DMS153 (cell line): ENCODE measurements at regions not wholly inside any gene's neighbourhood (a gene's known extent, or its start where the extent isn't known, plus 50 kb on each side); places are given as distances from the start of the nearest gene placed in this dataset.
A peak's percentile ranks its signal among the peaks of the same experiment; 100 is the strongest.
"Not testable (repeated sequence)": the region's sequence is repeated elsewhere in the genome, so short reads cannot be mapped to it uniquely, and the experiment has no call there.

Source experiments
- DNase-seq: peaks from one replicate; lab custom pipeline; 2025; lab: John Stamatoyannopoulos, UW

DNA sequence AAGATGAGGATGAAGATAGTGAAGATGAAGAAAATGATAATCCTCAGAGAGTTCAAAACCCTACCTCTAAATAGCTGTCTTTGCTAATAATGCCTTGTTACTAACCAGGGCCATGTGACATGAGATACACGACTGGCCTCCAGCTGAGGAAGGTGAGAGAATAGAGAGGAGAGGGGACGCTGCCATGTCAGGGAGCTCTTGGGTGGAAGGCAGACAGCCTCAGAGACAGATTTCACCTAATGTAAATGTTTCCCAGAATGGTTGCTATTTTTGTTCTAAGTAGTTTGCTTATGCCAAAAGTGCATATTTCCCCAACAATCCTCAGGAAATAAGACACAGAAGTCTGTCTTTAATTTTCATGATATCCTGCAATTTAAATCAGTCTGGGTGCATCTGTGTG is 138.4 kb downstream of the ELOVL4 start:
- DNase-seq, result peak; percentile 39

GRCh38 chr6:79806661-79807060 is 140.7 kb downstream of the ELOVL4 start:
- not testable (repeated sequence) for DNase-seq

GRCh38 chr6:79804732-79805131 is 142.6 kb downstream of the ELOVL4 start:
- no peak for DNase-seq

- no peak for DNase-seq
These were observed 143.4 kb downstream of the ELOVL4 start for GRCh38 chr6:79803917-79804316.

DNA sequence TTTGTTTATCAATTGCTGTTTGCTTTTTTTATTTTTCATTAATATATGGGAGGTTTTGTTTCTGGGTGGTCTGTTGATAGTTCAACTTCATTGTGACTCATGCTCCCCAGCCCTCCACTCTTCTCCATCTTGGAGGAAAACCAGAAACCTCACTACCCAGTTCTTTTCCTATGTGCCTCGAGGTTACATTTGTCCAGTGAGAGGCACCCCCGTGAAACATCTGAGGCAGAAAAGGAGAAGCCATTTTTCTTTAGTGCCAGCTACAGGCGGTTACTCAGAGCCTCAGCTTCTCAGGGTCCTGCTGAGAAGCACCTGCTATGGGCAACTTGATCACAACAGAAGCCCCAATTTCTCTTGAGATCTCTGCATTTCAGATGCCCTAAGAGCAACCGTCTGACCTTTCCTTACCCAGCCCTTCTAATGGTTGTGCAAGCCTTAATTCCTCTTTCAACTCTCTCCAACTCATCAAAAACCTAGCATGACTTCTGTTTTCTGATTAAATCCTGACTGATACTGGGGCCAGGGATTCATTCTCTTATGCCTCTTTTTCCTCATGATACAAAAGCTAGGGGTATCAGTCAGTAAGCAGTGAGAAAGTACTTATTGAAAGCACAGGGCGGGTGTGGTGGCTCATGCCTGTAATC is 144.6 kb downstream of the ELOVL4 start:
- DNase-seq, result no peak

DNA sequence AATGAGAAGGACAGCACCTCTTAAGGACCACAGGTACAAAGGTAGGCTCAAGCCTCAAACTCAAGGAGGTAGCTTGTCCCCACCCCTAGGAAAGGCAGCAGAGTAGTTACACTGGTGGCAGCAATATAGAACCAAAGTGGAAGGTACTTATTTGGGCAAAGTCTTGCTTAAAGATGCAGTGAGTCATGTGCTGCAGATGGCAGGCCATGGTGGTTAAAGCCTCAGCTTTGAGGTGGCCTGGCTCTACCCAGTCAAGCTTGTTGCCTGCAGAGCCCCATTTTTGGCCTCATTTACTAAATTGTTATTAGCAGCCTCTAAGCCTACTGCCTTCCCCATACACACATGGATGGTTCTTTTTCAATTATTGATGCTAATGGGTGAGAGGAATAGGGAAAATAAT is 146.0 kb downstream of the ELOVL4 start:
- no peak for DNase-seq

DNA sequence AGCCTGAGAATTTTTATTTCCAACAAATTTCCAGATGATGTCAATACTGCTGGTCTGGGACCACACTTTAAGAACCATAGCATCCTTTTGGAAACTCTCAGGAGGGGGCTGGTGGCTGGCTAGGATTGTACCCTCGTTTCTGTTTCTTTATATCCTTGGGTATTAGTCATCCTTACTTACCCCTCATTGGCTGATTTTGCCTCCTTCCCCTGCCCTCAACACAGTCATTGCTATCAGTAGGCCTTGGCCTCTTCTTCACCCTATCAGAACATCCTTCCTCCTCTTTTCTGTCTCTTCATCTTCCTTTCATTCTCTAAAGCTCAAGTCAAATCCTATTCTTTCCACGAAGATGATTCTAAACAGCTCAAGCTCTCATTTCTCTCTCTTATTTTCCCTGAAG is 148.5 kb downstream of the ELOVL4 start:
- DNase-seq, result no peak

- peak; percentile 88 for DNase-seq
These were observed 149.4 kb downstream of the ELOVL4 start for GRCh38 chr6:79797912-79798311.

GRCh38 chr6:79797163-79797764 is 150.1 kb downstream of the ELOVL4 start:
- no peak for DNase-seq

DNA sequence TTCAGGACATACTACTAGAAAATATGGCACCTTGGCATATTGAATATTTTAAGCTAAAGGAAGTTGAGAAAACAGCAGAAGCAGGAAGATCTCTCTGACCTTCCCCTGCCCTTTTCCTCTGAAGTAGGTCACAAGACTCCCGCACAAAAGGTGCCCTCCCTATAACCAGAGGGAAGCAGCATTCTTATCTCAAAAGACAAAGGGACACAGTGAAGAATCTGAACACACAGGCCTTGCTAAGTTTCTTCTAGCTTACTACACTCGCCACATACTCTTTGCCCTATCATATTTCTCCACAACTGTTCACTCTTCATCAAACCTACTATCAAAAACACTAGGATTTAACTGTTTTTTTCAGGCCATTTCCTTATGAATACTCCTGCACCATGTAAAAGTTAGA is 151.2 kb downstream of the ELOVL4 start:
- no peak for DNase-seq

DNA sequence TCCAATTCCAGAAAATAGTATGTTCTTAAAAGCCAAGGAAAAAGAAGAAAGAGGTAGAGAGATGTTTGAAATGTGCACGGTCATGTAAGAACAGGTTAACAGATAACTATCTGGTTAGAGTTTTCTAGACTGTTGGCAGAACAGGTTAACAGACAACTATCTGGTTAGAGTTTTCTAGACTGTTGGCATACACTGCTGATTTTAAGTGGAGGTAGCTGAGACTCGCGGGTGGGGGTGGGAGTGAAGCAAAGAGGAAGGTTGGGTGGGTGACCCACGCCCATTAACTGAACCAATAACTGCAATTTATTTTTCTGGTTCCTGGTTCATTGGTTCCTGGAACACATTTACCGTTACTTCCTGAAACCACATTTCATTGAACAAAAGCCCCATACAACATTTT is 157.5 kb downstream of the ELOVL4 start:
- DNase-seq, result no peak

DNA sequence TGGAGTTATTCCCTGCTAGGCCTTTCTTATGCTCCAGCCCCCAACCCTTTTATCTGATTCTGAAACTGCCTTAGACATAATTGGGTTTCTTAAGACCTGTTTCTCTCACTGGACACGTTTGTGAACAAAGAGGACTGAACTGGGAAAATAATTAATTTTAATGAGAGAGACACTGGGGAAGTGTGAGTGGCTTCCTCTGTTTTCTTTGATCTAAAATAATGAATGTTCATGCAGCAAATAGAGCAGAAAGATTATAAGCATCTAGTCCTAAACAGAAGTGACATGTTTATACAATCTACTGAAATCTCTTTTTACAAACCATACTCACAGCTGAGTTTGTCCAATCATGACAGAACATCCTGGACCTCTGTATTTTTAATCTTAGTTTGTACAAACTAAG is 157.6 kb downstream of the SH3BGRL2 start:
- no peak for DNase-seq

DNA sequence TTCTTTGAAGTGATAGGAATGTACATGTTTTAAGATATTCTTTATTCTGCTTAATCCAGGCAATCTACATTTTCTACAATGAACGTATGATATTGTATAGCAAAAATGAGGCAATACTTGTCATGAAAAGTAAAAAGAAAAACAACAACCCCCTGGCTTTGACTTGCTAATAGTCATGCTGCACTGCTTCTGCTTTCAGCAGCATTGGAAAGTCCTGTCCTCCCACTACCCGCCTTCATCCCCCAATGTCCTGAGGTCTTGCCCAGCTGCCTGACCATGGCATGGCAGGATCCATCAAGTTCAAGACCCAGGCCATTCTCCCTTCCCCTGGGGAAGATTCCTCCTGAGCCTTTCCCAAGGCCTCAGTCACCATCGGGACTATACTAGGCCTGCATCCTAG is 156.5 kb downstream of the SH3BGRL2 start:
- DNase-seq, result no peak

GRCh38 chr6:79784395-79784753 is 153.2 kb downstream of the SH3BGRL2 start:
- no peak for DNase-seq

GRCh38 chr6:79783670-79784394 is 152.7 kb downstream of the SH3BGRL2 start:
- no peak for DNase-seq

- no peak for DNase-seq
These were observed 151.9 kb downstream of the SH3BGRL2 start for GRCh38 chr6:79782792-79783580.

- DNase-seq, result no peak
These were observed 150.8 kb downstream of the SH3BGRL2 start for GRCh38 chr6:79781916-79782315.

GRCh38 chr6:79780881-79781280 is 149.8 kb downstream of the SH3BGRL2 start:
- DNase-seq, result no peak

- no peak for DNase-seq
These were observed 147.7 kb downstream of the SH3BGRL2 start for GRCh38 chr6:79778816-79779215.

DNA sequence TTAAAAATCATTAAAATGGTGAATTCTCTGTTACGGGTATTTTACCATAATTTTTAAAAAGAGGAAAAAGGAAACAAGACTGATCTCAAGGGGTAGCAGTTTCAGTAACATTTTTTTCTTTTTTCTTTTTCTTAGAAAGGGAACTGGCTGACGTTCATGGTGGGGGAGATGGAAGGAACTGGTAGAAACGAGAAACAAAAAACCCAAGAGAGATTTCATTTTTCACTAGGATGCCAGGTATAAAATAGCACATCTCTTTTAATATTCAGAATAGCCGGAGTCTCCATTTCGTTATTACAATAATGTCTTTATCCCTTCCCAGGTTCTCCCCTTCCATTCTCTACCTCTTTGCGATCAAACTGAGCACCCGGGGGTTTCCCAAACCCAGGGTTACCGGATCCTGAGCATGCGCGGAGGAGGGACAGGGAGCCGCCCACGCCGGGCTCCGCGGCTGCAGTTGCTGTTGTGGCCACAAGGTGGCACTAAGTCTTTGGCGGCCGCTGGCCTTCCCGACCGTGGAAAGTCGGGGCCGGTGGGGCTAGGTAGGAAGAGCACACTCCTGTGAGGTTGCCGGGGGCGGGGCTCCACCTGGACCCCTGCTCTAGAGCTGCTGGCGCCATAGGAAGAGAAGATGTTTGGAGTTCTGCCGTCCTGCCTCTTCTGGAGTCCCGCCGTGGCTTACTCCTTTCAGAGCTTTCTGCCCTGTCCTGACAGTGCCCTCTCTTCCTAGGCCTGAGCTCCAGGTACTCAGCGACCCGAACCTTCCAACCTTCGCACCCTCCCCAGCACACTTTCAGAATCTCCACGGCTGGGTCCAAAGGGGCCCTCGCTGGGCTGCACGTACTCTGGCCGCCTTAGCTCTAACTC is 146.8 kb downstream of the SH3BGRL2 start:
- peak; percentile 63 for DNase-seq

DNA sequence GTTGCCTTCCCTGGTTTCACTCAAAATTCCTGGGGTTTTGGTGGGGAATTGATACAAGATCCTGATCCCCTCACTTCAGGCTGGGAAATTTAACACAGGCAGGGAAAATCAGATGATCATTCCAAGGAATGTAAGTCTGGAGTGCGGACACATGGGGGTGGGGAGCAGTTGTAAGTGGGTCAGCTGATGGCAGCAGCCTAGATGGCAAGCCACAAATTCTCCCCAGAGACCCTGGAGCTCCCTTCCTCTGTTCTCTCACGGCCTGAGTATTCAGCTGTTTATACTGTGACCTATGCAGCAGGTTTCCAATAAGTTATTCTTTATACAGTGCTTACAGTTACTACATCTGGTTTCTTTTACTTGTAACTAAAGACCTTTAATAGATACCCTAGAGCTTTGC is 144.9 kb downstream of the SH3BGRL2 start:
- DNase-seq, result no peak

DNA sequence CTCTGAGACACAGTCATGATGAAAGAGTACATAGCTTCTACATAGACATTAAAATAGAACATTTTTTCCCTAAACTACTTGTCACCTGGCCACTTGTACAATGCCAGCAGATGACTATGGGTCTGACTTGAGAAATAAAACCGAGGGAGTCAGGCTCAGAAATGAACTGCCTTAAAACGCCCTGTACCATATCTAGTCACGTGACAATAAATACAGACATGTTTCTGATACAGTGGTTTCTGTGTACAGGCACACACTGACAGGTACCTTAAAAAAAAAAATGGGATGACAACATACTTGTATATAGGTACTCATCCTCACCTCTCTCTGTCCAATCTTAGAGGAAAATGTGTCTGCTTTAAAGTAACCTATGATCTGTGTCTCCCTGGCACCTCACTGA is 144.1 kb downstream of the SH3BGRL2 start:
- DNase-seq, result no peak
